ENCODE measurements at regions not wholly inside any gene's neighbourhood (a gene's known extent, or its start where the extent isn't known, plus 50 kb on each side); places are given as distances from the start of the nearest gene placed in this dataset.

DNA sequence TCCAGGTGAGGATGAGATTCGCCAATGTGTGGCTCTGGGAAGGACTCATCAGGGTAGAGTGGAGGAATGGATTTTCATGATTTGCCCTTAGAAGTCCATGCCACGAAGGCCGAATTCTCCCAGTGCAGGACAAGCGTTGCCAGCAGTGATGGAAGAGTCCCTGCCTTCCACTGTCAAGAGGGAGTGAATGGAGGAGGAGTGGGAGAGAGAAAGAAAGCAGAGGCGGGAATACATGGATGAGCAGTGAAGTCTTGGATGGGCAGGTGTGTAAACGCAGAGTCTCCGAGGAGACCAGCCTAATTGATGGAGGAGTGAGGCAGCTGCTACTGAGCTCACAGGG, 419.2 kb downstream of the GLRX3 start:
- intact Hi-C loops (cut with DNase I), result no loop called here
- H3K36me3 ChIP-seq, result no peaks in the 10 kb centered on the region
- H3K9me3 ChIP-seq, result no peaks in the 10 kb centered on the region
- H3K4me1 ChIP-seq (replicated peaks), result no peaks in the 10 kb centered on the region
- no peak overlapping the region for H3K27ac ChIP-seq
- DNase-seq (ENCODE audit: low spot score), result no peak
- TF ChIP-seq, protein P1, sequence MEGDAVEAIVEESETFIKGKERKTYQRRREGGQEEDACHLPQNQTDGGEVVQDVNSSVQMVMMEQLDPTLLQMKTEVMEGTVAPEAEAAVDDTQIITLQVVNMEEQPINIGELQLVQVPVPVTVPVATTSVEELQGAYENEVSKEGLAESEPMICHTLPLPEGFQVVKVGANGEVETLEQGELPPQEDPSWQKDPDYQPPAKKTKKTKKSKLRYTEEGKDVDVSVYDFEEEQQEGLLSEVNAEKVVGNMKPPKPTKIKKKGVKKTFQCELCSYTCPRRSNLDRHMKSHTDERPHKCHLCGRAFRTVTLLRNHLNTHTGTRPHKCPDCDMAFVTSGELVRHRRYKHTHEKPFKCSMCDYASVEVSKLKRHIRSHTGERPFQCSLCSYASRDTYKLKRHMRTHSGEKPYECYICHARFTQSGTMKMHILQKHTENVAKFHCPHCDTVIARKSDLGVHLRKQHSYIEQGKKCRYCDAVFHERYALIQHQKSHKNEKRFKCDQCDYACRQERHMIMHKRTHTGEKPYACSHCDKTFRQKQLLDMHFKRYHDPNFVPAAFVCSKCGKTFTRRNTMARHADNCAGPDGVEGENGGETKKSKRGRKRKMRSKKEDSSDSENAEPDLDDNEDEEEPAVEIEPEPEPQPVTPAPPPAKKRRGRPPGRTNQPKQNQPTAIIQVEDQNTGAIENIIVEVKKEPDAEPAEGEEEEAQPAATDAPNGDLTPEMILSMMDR (IDR thresholded peaks at IDR 0.05), result no peak
- TF ChIP-seq POLR2A (IDR thresholded peaks at IDR 0.05), result no peak
- TF ChIP-seq POLR2AphosphoS5 (IDR thresholded peaks at IDR 0.05), result no peak
- WGBS, result 86% methylated on average over 7 of the region's 7 CpGs
- H3K4me3 ChIP-seq, result no peak overlapping the region
- H3K27me3 ChIP-seq (replicated peaks; ENCODE audit: insufficient read depth), result peaks cover 5% of the 10 kb centered on the region

DNA sequence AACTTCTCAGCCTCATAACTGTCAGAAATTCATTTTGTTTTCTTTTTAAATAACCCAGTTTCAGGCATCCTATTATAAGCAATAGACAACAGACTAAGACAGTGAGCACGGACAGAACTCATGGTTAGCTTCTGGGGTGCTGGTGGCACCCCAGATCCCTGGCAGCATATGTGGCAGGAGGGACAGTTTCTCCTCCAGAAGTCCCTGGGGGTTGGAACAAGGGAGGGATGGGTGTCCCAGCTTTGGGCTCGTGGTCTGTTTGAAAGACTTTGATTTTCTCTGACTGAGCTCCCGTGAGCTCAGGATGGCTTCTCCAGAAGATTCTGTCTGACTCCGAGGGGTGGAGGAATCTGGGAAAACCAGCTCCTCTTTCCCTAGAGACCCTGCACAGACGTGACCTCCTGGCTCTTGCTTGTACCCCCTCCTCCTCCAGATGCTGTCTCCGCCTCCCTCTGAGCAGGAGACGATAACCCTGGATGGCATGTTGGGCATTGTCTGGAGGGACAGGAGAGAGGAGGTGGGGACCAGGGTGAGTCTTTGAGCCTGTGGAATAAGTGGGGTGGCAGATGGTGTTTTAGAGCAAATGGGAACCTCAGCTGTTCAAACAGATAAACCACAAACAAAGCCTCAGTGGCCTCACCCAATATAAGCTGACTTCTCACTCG, 421.1 kb downstream of the GLRX3 start:
- WGBS, result 54% methylated on average over 8 of the region's 8 CpGs
- intact Hi-C loops (cut with DNase I), result no loop called here
- H3K27ac ChIP-seq, result no peak overlapping the region
- H3K9me3 ChIP-seq, result no peaks in the 10 kb centered on the region
- H3K36me3 ChIP-seq, result no peaks in the 10 kb centered on the region
- DNase-seq (ENCODE audit: low spot score), result no peak
- no peaks in the 10 kb centered on the region for H3K27me3 ChIP-seq (replicated peaks; ENCODE audit: insufficient read depth)
- H3K4me3 ChIP-seq, result no peak overlapping the region
- no peaks in the 10 kb centered on the region for H3K4me1 ChIP-seq (replicated peaks)
- TF ChIP-seq POLR2AphosphoS5 (IDR thresholded peaks at IDR 0.05) (no peak), POLR2A (IDR thresholded peaks at IDR 0.05) (no peak)
- TF ChIP-seq, protein P1 (IDR thresholded peaks at IDR 0.05), result no peak

DNA sequence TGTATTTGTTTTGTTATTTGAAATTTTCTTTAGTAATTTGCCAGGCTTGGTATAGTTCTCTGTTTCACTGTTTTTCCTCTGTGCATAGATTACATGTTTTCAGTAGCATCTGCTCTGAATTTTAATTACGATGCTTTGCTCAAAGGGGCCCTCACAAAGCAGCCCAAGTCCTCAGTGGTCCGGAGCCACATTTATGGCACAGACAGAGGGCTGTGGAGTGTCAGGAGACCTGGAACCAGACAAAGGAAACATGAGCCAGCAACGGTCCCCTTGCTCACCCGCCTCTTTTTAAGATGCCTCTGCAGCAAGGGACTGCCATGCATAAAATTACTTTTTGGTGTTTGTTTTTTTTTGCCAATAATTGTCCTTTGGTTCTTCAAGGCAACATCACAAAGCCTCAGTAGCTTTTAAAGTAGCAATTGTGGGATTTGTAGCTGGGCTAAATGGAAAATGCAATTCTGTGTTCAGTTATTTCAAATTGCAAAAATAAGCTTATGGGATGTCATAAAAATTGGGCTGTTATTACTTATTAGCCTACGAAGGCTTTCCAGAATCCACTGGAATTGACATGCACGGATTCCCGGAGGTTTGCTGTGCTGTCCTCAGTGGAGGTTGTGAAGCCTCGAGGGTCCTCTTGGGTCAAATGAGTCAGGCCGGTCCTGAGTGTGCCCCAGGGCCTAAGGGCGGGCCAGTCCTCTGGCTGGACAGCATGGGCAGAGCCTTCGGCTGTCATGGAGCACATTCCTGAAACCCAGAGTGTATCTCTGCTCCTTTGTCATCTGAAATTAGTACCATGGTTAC, 422.8 kb downstream of the GLRX3 start:
- H3K27me3 ChIP-seq (replicated peaks; ENCODE audit: insufficient read depth), result no peaks in the 10 kb centered on the region
- H3K4me1 ChIP-seq (replicated peaks), result no peaks in the 10 kb centered on the region
- TF ChIP-seq, protein P1 (IDR thresholded peaks at IDR 0.05), result no peak
- TF ChIP-seq POLR2AphosphoS5 (IDR thresholded peaks at IDR 0.05) (no peak), POLR2A (IDR thresholded peaks at IDR 0.05) (no peak)
- H3K4me3 ChIP-seq, result no peak overlapping the region
- no peak overlapping the region for H3K27ac ChIP-seq
- 57% methylated on average over 11 of the region's 11 CpGs for WGBS
- no peaks in the 10 kb centered on the region for H3K9me3 ChIP-seq
- DNase-seq (ENCODE audit: low spot score), result no peak
- H3K36me3 ChIP-seq, result no peaks in the 10 kb centered on the region
- intact Hi-C loops (cut with DNase I), result no loop called here

DNA sequence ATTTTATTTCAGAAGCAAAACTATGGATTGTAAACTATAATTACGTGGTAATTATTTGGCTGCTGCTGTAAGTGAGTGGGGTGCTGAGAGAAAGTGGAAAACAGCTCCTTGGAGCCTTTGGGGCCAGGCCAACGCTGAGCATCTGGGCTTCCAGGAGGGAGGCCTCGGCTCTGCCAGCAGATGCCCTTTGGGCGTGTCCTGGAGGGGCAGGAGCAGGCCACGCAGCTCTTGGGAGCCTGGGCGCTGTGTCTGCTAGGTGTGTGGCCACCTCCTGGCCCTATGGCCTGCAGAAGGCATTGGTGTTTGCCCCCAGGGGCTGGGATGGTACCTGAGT, 423.3 kb downstream of the GLRX3 start:
- TF ChIP-seq POLR2A (IDR thresholded peaks at IDR 0.05) (no peak), POLR2AphosphoS5 (IDR thresholded peaks at IDR 0.05) (no peak)
- TF ChIP-seq, protein P1 (IDR thresholded peaks at IDR 0.05), result no peak
- no peaks in the 10 kb centered on the region for H3K36me3 ChIP-seq
- no peak for DNase-seq (ENCODE audit: low spot score)

DNA sequence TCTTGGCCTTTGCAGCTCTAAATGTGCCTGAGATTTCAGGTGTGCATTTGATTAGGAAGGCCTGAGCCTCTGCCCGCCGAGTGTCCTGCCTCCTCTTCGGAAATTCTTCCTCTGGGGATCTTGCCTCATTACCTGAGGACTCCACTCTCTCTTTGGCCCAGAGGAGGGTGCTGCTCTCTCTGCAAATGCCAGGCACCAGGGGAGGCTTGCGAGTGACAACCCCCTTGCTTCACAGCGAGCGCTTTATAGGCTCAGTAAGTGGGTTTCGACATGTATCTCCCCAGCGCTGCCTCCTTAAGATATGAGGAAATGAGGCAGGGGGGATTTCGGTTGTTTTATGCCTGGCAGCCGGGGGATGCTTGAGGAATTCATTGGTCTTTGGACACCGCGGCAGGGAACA, 423.9 kb downstream of the GLRX3 start:
- intact Hi-C loops (cut with DNase I), result no loop called here
- Histone ChIP-seq H3K27me3 (replicated peaks; ENCODE audit: insufficient read depth) (no peaks in the 10 kb centered on the region), H3K36me3 (no peaks in the 10 kb centered on the region), H3K4me1 (replicated peaks) (no peaks in the 10 kb centered on the region), H3K4me3 (no peak overlapping the region), H3K27ac (no peak overlapping the region), H3K9me3 (no peaks in the 10 kb centered on the region)
- WGBS, result 72% methylated on average over 12 of the region's 12 CpGs
- no peak for DNase-seq (ENCODE audit: low spot score)
- TF ChIP-seq POLR2A (IDR thresholded peaks at IDR 0.05) (no peak), POLR2AphosphoS5 (IDR thresholded peaks at IDR 0.05) (no peak)
- TF ChIP-seq, protein P1 (IDR thresholded peaks at IDR 0.05), result no peak

More for the DNA sequence above, 423.3 kb downstream of the GLRX3 start:
- Histone ChIP-seq H3K27me3 (replicated peaks; ENCODE audit: insufficient read depth) (no peaks in the 10 kb centered on the region), H3K9me3 (no peaks in the 10 kb centered on the region), H3K4me1 (replicated peaks) (no peaks in the 10 kb centered on the region), H3K27ac (no peak overlapping the region), H3K4me3 (no peak overlapping the region)
- WGBS, result 66% methylated on average over 6 of the region's 6 CpGs
- intact Hi-C loops (cut with DNase I), result no loop called here
